ENCODE measurements at regions not wholly inside any gene's neighbourhood (a gene's known extent, or its start where the extent isn't known, plus 50 kb on each side); places are given as distances from the start of the nearest gene placed in this dataset.

GRCh38 chr22:47807506-47807905, 1045.1 kb downstream of the TBC1D22A start:
- DNase-seq, result no peak

GRCh38 chr22:47806894-47807293, 1044.4 kb downstream of the TBC1D22A start:
- DNase-seq, result no peak

GRCh38 chr22:47805394-47805935, 1043.0 kb downstream of the TBC1D22A start:
- no peak for DNase-seq

- DNase-seq, result no peak
These were observed 1041.8 kb downstream of the TBC1D22A start for GRCh38 chr22:47804281-47804680.

GRCh38 chr22:47802421-47802820, 1040.0 kb downstream of the TBC1D22A start:
- no peak for DNase-seq

GRCh38 chr22:47801541-47802245, 1039.2 kb downstream of the TBC1D22A start:
- no peak for DNase-seq

GRCh38 chr22:47798229-47798628, 1035.8 kb downstream of the TBC1D22A start:
- DNase-seq, result no peak

- DNase-seq, result no peak
These were observed 1035.0 kb downstream of the TBC1D22A start for GRCh38 chr22:47797342-47797945.

GRCh38 chr22:47796128-47796908, 1033.9 kb downstream of the TBC1D22A start:
- no peak for DNase-seq

GRCh38 chr22:47795477-47796127, 1033.2 kb downstream of the TBC1D22A start:
- no peak for DNase-seq

- DNase-seq, result no peak
These were observed 1032.4 kb downstream of the TBC1D22A start for GRCh38 chr22:47794851-47795250.

- DNase-seq, result no peak
These were observed 1031.1 kb downstream of the TBC1D22A start for GRCh38 chr22:47793304-47794101.

GRCh38 chr22:47789171-47789570, 1026.7 kb downstream of the TBC1D22A start:
- no peak for DNase-seq

- no peak for DNase-seq
These were observed 1026.0 kb downstream of the TBC1D22A start for GRCh38 chr22:47788461-47788860.

- DNase-seq, result no peak
These were observed 1025.2 kb downstream of the TBC1D22A start for GRCh38 chr22:47787501-47788227.

GRCh38 chr22:47786650-47787290, 1024.3 kb downstream of the TBC1D22A start:
- no peak for DNase-seq

- no peak for DNase-seq
These were observed 1022.5 kb downstream of the TBC1D22A start for GRCh38 chr22:47784991-47785390.

- no peak for DNase-seq
These were observed 1022.0 kb downstream of the TBC1D22A start for GRCh38 chr22:47784367-47784983.

GRCh38 chr22:47783433-47784366, 1021.2 kb downstream of the TBC1D22A start:
- no peak for DNase-seq

Data from NCI-H187 (cell line).